H1 (cell line): ENCODE measurements at regions not wholly inside any gene's neighbourhood (a gene's known extent, or its start where the extent isn't known, plus 50 kb on each side); places are given as distances from the start of the nearest gene placed in this dataset.
"Not testable (repeated sequence)": the region's sequence is repeated elsewhere in the genome, so short reads cannot be mapped to it uniquely, and the experiment has no call there.

ENCODE experiments used
- CTCF ChIA-PET: fragments of 300-600 bp; sonication (Branson Sonifier 250); formaldehyde crosslinking; loops from one replicate; lab custom pipeline; 2021; ENCODE audit not compliant: partially characterized antibody; lab: Charles Lee
- POLR2A ChIA-PET: fragments of 300-600 bp; sonication (Branson Sonifier 250); formaldehyde crosslinking; loops from one replicate; lab custom pipeline; 2021; ENCODE audit warnings: inconsistent platforms; ENCODE audit not compliant: partially characterized antibody; lab: Charles Lee
- DNase-seq, 2 experiments: peaks; one replicate each; pipeline versions ENCODE4 v3.0.0 to v3.0.0-alpha.2; 2010 to 2022; ENCODE audit warnings: low spot score in 2 of 2, low read depth in 1 of 2, mixed read lengths in 1 of 2
- FAIRE-seq: peaks from 2 replicates; lab custom pipeline; 2011; peaks lifted over from hg19 to GRCh38; lab: Jason Lieb, UNC
- H2AFZ ChIP-seq: 2 replicates; pipeline ENCODE4 v1.8.1; 2012; ENCODE audit warnings: low read length, inconsistent platforms
- H2AK5ac ChIP-seq: 2 replicates; pipeline ENCODE4 v1.6.1; 2013; ENCODE audit warnings: low read depth, low read length
- H2BK120ac ChIP-seq: replicated peaks from 2 replicates; pipeline ENCODE3; 2013; ENCODE audit warnings: low read depth, low read length, inconsistent platforms
- H2BK12ac ChIP-seq: 2 replicates; pipeline ENCODE4 v1.6.1; 2013; ENCODE audit warnings: low read depth, low read length
- H2BK15ac ChIP-seq: 2 replicates; pipeline ENCODE4 v1.6.1; 2013; ENCODE audit warnings: low read length
- H2BK20ac ChIP-seq: 2 replicates; pipeline ENCODE4 v1.6.1; 2013; ENCODE audit warnings: low read length
- H2BK5ac ChIP-seq: 2 replicates; pipeline ENCODE4 v1.6.1; 2013; ENCODE audit warnings: low read depth, low read length
- H3K14ac ChIP-seq: 2 replicates; pipeline ENCODE4 v1.6.1; 2013; ENCODE audit warnings: inconsistent platforms; ENCODE audit not compliant: insufficient read length
- H3K18ac ChIP-seq: 2 replicates; pipeline ENCODE4 v1.6.1; 2013; ENCODE audit warnings: low read length; ENCODE audit errors: extremely low read depth
- H3K23ac ChIP-seq: 2 replicates; pipeline ENCODE4 v1.6.1; 2013; ENCODE audit warnings: inconsistent platforms; ENCODE audit not compliant: insufficient read length
- H3K23me2 ChIP-seq: 2 replicates; pipeline ENCODE4 v1.6.1; 2013; ENCODE audit warnings: low read depth, low read length
- H3K27ac ChIP-seq: 2 replicates; pipeline ENCODE4 v1.6.1; 2011; ENCODE audit warnings: low read depth, low read length, inconsistent platforms
- H3K27me3 ChIP-seq, 4 experiments: replicated peaks in 1 of 4; 1 replicate in 1 of 4; 2 replicates in 3 of 4; pipeline versions ENCODE4 v1.6.1 to v1.8.1; 2011 to 2013; ENCODE audit warnings: low read length in 3 of 4, mild to moderate bottlenecking in 3 of 4, inconsistent platforms in 2 of 4, mixed read lengths in 2 of 4, moderate library complexity in 1 of 4; ENCODE audit not compliant: control insufficient read depth in 3 of 4, insufficient read depth in 3 of 4; ENCODE audit errors: extremely low read depth in 1 of 4
- H3K36me3 ChIP-seq, 4 experiments: 2 replicates each; pipeline versions ENCODE4 v1.6.1 to v1.8.1; 2011 to 2013; ENCODE audit warnings: mild to moderate bottlenecking in 4 of 4, low read length in 3 of 4, moderate library complexity in 2 of 4, control low read depth in 1 of 4, inconsistent platforms in 1 of 4; ENCODE audit not compliant: insufficient read depth in 4 of 4, control insufficient read depth in 2 of 4
- H3K4ac ChIP-seq: replicated peaks from 2 replicates; pipeline ENCODE3; 2013; ENCODE audit warnings: low read length, low read depth, mixed read lengths, inconsistent platforms; ENCODE audit not compliant: insufficient read length
- H3K4me1 ChIP-seq, 4 experiments: replicated peaks in 1 of 4; 1 replicate in 1 of 4; 2 replicates in 3 of 4; pipeline versions ENCODE4 v1.6.1 to v1.8.1; 2011 to 2013; ENCODE audit warnings: low read length in 3 of 4, inconsistent platforms in 2 of 4, mixed read lengths in 1 of 4; ENCODE audit not compliant: insufficient read depth in 4 of 4, control insufficient read depth in 3 of 4
- H3K4me2 ChIP-seq, 2 experiments: 2 replicates each; pipeline versions ENCODE4 v1.6.1 to v1.8.1; 2011 to 2013; ENCODE audit warnings: low read depth in 2 of 2, low read length in 2 of 2, control low read depth in 1 of 2, inconsistent platforms in 1 of 2, mild to moderate bottlenecking in 1 of 2; ENCODE audit not compliant: insufficient read depth in 1 of 2
- H3K4me3 ChIP-seq, 4 experiments: fragments of 200-600, 300-600 bp in 1 of 4; sonication (generic), shearing (Covaris generic), sonication (Bioruptor Twin) in 1 of 4; 2 replicates each; pipeline versions ENCODE4 v1.5.1 to v1.8.1; 2011 to 2016; ENCODE audit warnings: low read length in 4 of 4, low read depth in 3 of 4, control low read depth in 2 of 4, inconsistent platforms in 2 of 4, mild to moderate bottlenecking in 2 of 4, mixed read lengths in 1 of 4, moderate library complexity in 1 of 4; ENCODE audit not compliant: insufficient read depth in 2 of 4; ENCODE audit errors: extremely low read depth in 1 of 4
- H3K56ac ChIP-seq: replicated peaks from 2 replicates; pipeline ENCODE3; 2013; ENCODE audit warnings: low read depth, mild to moderate bottlenecking, mixed read lengths, low read length, inconsistent platforms; ENCODE audit not compliant: insufficient read length
- H3K79me1 ChIP-seq: 2 replicates; pipeline ENCODE4 v1.6.1; 2013; ENCODE audit warnings: low read depth, low read length, control low read depth
- H3K79me2 ChIP-seq, 2 experiments: 2 replicates each; pipeline versions ENCODE4 v1.6.1 to v1.8.1; 2012 to 2013; ENCODE audit warnings: low read length in 2 of 2, mild to moderate bottlenecking in 2 of 2, inconsistent platforms in 1 of 2; ENCODE audit not compliant: insufficient read depth in 2 of 2, control insufficient read depth in 1 of 2
- H3K9ac ChIP-seq, 4 experiments: replicated peaks in 1 of 4; 1 replicate in 1 of 4; 2 replicates in 3 of 4; pipeline versions ENCODE4 v1.6.1 to v1.8.1; 2011 to 2013; ENCODE audit warnings: low read depth in 3 of 4, low read length in 3 of 4, control low read depth in 2 of 4, mild to moderate bottlenecking in 2 of 4, moderate library complexity in 2 of 4, inconsistent platforms in 1 of 4; ENCODE audit errors: extremely low read depth in 1 of 4
- H3K9me3 ChIP-seq, 2 experiments: 2 replicates each; pipeline versions ENCODE4 v1.6.1 to v1.8.1; 2012 to 2013; ENCODE audit warnings: mild to moderate bottlenecking in 2 of 2, moderate library complexity in 2 of 2, control low read depth in 1 of 2, inconsistent platforms in 1 of 2, low read depth in 1 of 2, low read length in 1 of 2, mixed read lengths in 1 of 2; ENCODE audit not compliant: insufficient read depth in 2 of 2
- H4K20me1 ChIP-seq, 2 experiments: replicated peaks in 1 of 2; 2 replicates each; pipeline versions ENCODE3 to v1.8.1; 2011 to 2013; ENCODE audit warnings: inconsistent platforms in 2 of 2, low read length in 2 of 2, mild to moderate bottlenecking in 1 of 2; ENCODE audit not compliant: insufficient read depth in 2 of 2, control insufficient read depth in 1 of 2
- H4K5ac ChIP-seq: 2 replicates; pipeline ENCODE4 v1.6.1; 2013; ENCODE audit warnings: low read length, low read depth, mixed read lengths, inconsistent platforms; ENCODE audit not compliant: insufficient read length
- H4K8ac ChIP-seq: 2 replicates; pipeline ENCODE4 v1.8.0; 2013; ENCODE audit warnings: mild to moderate bottlenecking, moderate library complexity, low read length, inconsistent platforms; ENCODE audit not compliant: insufficient read depth; ENCODE audit errors: extremely low read depth
- H4K91ac ChIP-seq: replicated peaks from 2 replicates; pipeline ENCODE3; 2013; ENCODE audit warnings: low read length, mixed read lengths, inconsistent platforms; ENCODE audit not compliant: insufficient read length
- WGBS, 2 experiments: shearing (Covaris generic) in 1 of 2; methylation state at CpG; one replicate each; pipeline versions ENCODE4 v1.1.6 to v1.1.7; 2013 to 2015; ENCODE audit warnings: low lambda C conversion rate in 2 of 2, mixed read lengths in 2 of 2, inconsistent platforms in 1 of 2, low coverage in 1 of 2, missing lambda C conversion rate in 1 of 2; ENCODE audit not compliant: insufficient replicate concordance in 2 of 2, insufficient coverage in 1 of 2, insufficient read length in 1 of 2; ENCODE audit errors: extremely low coverage in 1 of 2, missing lambda C conversion rate in 1 of 2; 5-methylcytosine and 5-hydroxymethylcytosine counted together

- H3K56ac ChIP-seq, H2BK15ac ChIP-seq, H3K79me2 ChIP-seq, H3K4me1 ChIP-seq, H4K20me1 ChIP-seq, H3K9ac ChIP-seq, CTCF ChIA-PET, H2BK12ac ChIP-seq, H3K79me1 ChIP-seq, H2AFZ ChIP-seq, H2BK120ac ChIP-seq, H2BK20ac ChIP-seq, H3K9me3 ChIP-seq, H3K4ac ChIP-seq, H2AK5ac ChIP-seq, H3K14ac ChIP-seq, H3K27ac ChIP-seq, H3K36me3 ChIP-seq, H4K91ac ChIP-seq, H3K18ac ChIP-seq, H4K8ac ChIP-seq, H3K23ac ChIP-seq, FAIRE-seq, H3K27me3 ChIP-seq, H4K5ac ChIP-seq, H3K23me2 ChIP-seq: not testable (repeated sequence)
- 85% methylated on average over 29 of the region's 32 CpGs; no CpG with 5 or more reads in 1 of the 2 experiments for WGBS, 2 experiments
- POLR2A ChIA-PET = interaction anchor here (0.7 to 1.3 kb wide), 3 partner anchors 9 to 10 kb away, joined by 3 to 4 read pairs (median 4); no protein-coding TSS in a partner anchor
- peak overlapping the region; percentile 81; the same call in 1 of the 2 replicates for H2BK5ac ChIP-seq
- H3K4me2 ChIP-seq = 0 out of 4 replicates have a peak overlapping the region, but pooled peaks of 1 of the 2 experiments have one; percentile 37
- peak in 1 of 2 experiments; percentile 54 for DNase-seq
- peak overlapping the region in 1 of 4 experiments; percentile 23; a peak in 1 of 8 replicates for H3K4me3 ChIP-seq
Observed at GRCh38 chr14:28317890-28318675, 448.5 kb upstream of the FOXG1 start.
